Cardiac fibroblast (primary cell): ENCODE measurements at regions not wholly inside any gene's neighbourhood (a gene's known extent, or its start where the extent isn't known, plus 50 kb on each side); places are given as distances from the start of the nearest gene placed in this dataset.
A peak's percentile ranks its signal among the peaks of the same experiment; 100 is the strongest.

ENCODE experiments used
- DNase-seq, 2 donors: peaks; one replicate each; pipeline versions ENCODE4 v3.0.0 to v3.0.0-alpha.2; 2010; ENCODE audit warnings: low read depth in 2 of 2
- H3K4me3 ChIP-seq, 2 donors: replicated peaks in 1 of 2; 1 replicate in 1 of 2; 2 replicates in 1 of 2; pipeline ENCODE4 v1.5.1; 2011; ENCODE audit warnings: low read depth in 2 of 2, low read length in 2 of 2, mild to moderate bottlenecking in 2 of 2, moderate library complexity in 1 of 2
- TF ChIP-seq, protein P1 (sequence below): IDR thresholded peaks from one replicate; pipeline ENCODE4 v1.5.1; 2011; ENCODE audit warnings: low read depth, mild to moderate bottlenecking, low read length, inconsistent platforms

DNA sequence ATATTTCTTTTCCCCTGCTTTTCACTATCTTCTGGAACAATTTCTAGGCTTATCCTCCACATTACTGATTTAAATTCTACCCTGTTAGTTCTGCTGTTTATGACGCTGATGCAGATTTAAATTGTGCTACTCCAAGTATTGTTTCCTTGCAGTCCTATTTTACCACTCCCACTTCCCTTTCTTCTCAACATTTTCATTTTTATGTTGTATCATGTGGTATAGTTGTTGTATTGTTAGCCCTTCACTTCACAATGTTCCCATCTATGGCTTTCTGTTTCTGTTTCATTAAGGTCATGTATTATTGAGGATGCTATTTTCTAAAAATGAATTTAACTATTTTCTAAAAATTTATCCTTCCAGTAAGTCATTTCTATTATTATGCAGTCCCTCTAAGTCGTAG is 254.4 kb downstream of the NDUFS4 start:
- TF ChIP-seq, protein P1, sequence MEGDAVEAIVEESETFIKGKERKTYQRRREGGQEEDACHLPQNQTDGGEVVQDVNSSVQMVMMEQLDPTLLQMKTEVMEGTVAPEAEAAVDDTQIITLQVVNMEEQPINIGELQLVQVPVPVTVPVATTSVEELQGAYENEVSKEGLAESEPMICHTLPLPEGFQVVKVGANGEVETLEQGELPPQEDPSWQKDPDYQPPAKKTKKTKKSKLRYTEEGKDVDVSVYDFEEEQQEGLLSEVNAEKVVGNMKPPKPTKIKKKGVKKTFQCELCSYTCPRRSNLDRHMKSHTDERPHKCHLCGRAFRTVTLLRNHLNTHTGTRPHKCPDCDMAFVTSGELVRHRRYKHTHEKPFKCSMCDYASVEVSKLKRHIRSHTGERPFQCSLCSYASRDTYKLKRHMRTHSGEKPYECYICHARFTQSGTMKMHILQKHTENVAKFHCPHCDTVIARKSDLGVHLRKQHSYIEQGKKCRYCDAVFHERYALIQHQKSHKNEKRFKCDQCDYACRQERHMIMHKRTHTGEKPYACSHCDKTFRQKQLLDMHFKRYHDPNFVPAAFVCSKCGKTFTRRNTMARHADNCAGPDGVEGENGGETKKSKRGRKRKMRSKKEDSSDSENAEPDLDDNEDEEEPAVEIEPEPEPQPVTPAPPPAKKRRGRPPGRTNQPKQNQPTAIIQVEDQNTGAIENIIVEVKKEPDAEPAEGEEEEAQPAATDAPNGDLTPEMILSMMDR: no peak
- H3K4me3 ChIP-seq: no peak overlapping the region
- no peak for DNase-seq

- H3K4me3 ChIP-seq: no peak overlapping the region
- TF ChIP-seq, protein P1: no peak
- no peak for DNase-seq
Measured at GRCh38 chr5:53815471-53815870, 255.0 kb downstream of the NDUFS4 start.

GRCh38 chr5:53817183-53817582 is 256.7 kb downstream of the NDUFS4 start:
- no peak for DNase-seq

GRCh38 chr5:53819482-53819881 is 259.0 kb downstream of the NDUFS4 start:
- H3K4me3 ChIP-seq: no peak overlapping the region
- TF ChIP-seq, protein P1: no peak
- DNase-seq: no peak

More at GRCh38 chr5:53817183-53817582, 256.7 kb downstream of the NDUFS4 start:
- no peak overlapping the region for H3K4me3 ChIP-seq
- TF ChIP-seq, protein P1: no peak

DNA sequence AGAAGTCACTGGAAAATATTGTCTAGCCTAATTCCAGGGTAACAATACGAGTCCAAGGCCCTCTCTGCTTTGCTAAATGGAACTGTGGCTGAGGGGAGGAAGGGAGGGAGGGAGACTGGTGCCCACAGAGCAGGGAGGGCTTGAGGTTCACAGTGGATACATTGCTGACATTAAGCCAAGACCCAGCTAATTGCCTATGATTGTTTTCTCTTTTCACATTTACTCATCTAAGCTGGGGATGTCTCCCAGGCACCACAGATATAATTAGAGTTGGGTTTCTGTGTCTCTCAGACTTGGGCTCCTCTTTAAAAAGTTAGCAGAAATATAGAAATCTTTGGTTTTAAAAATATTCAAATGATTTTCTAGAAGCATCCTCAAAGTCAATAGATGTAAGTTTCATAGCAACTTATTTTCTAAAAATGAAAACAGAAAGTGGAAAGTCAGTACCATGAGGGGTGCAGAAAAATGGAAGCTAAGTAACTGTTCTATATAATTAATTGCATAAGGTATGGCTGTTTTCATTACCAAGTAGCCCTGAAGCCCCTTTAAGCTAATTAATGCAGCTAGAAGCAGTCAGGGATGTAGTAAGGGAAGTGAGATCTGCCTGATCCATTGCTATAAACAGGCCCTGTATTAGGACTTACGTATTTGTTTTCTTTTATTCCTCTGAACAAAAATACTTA is 259.8 kb downstream of the NDUFS4 start:
- DNase-seq: no peak
- no peak overlapping the region for H3K4me3 ChIP-seq
- TF ChIP-seq, protein P1: no peak

- no peak overlapping the region for H3K4me3 ChIP-seq
- TF ChIP-seq, protein P1: no peak
- DNase-seq: peak in 1 of 2 donors; percentile 8
Measured at GRCh38 chr5:53820802-53821171, 260.3 kb downstream of the NDUFS4 start.

DNA sequence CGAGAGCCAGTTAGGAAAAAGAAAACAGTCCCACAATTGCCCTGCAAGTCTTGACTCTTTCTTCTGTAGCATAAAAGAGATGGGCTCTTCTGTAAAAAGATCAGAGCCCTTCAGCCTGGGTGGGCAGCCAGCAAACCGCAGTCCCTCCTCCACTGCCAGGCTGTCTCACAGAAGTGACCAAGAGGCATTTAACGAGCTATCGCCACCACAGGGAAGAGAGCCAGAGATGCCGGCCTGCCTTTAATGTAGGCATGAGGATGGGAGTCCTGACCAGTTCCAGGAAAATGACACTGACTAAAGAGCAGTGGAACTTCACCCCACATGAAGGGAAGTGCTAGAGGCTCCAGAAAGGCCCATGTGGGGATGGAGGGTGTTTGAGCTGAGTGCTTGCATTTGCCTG is 264.6 kb downstream of the NDUFS4 start:
- DNase-seq: no peak
- TF ChIP-seq, protein P1: no peak
- no peak overlapping the region for H3K4me3 ChIP-seq
